Ishikawa (cell line): ENCODE measurements at regions not wholly inside any gene's neighbourhood (a gene's known extent, or its start where the extent isn't known, plus 50 kb on each side); places are given as distances from the start of the nearest gene placed in this dataset.

Experiments used
- CEBPB ChIP-seq: IDR thresholded peaks from 2 replicates; pipeline ENCODE4 v1.6.1; 2012
- EGR1 ChIP-seq: IDR thresholded peaks from 2 replicates; pipeline ENCODE4 v1.6.1; 2012
- NFIC ChIP-seq: IDR thresholded peaks from 2 replicates; pipeline ENCODE4 v1.6.1; 2012
- YY1 ChIP-seq: IDR thresholded peaks from 2 replicates; pipeline ENCODE4 v1.6.1; 2012; ENCODE audit warnings: low read depth
- ZBTB7A ChIP-seq: IDR thresholded peaks from 2 replicates; pipeline ENCODE4 v1.6.1; 2012; ENCODE audit warnings: low read depth

- no peak for TF ChIP-seq EGR1
- TF ChIP-seq NFIC: no peak
- TF ChIP-seq ZBTB7A: no peak
- TF ChIP-seq CEBPB: 0 out of 2 replicates have a peak, but pooled peaks have one; percentile 27
- TF ChIP-seq YY1: no peak
These were observed 347.7 kb downstream of the ZBBX start for GRCh38 chr3:167032267-167032876.
